ENCODE measurements at regions not wholly inside any gene's neighbourhood (a gene's known extent, or its start where the extent isn't known, plus 50 kb on each side); places are given as distances from the start of the nearest gene placed in this dataset.

GRCh38 chr2:142754182-142754581 lies 123.3 kb upstream of the KYNU start:
- Histone ChIP-seq H2AK5ac (ENCODE audit: low read depth, low read length) (no peak overlapping the region), H4K91ac (replicated peaks; ENCODE audit: insufficient read length, low read length) (no peak overlapping the region), H3K18ac (ENCODE audit: extremely low read depth, low read length) (no peak overlapping the region), H3K4me1 (replicated peaks in 1 of 4; ENCODE audit: control insufficient read depth in 3 of 4, insufficient read depth in 4 of 4, low read length in 3 of 4) (no peaks in the 10 kb centered on the region), H3K4me3 (ENCODE audit: extremely low read depth in 1 of 4, insufficient read depth in 2 of 4, low read depth in 3 of 4, low read length in 4 of 4) (no peak overlapping the region), H2BK20ac (ENCODE audit: low read length) (no peak overlapping the region), H4K20me1 (replicated peaks in 1 of 2; ENCODE audit: control insufficient read depth in 1 of 2, insufficient read depth in 2 of 2, low read length in 2 of 2) (no peaks in the 10 kb centered on the region), H3K4ac (replicated peaks; ENCODE audit: insufficient read length, low read depth, low read length) (no peak overlapping the region), H2AFZ (ENCODE audit: low read length) (no peak overlapping the region), H3K23ac (ENCODE audit: insufficient read length) (no peak overlapping the region), H3K27me3 (replicated peaks in 1 of 4; ENCODE audit: control insufficient read depth in 3 of 4, extremely low read depth in 1 of 4, insufficient read depth in 3 of 4, low read length in 3 of 4) (no peaks in the 10 kb centered on the region), H3K9me3 (ENCODE audit: insufficient read depth in 2 of 2, low read depth in 1 of 2, low read length in 1 of 2) (no peaks in the 10 kb centered on the region), H3K79me1 (ENCODE audit: low read depth, low read length) (no peaks in the 10 kb centered on the region), H3K36me3 (ENCODE audit: control insufficient read depth in 2 of 4, insufficient read depth in 4 of 4, low read length in 3 of 4) (no peaks in the 10 kb centered on the region), H3K23me2 (ENCODE audit: low read depth, low read length) (no peaks in the 10 kb centered on the region), H2BK15ac (ENCODE audit: low read length) (no peak overlapping the region), H4K5ac (ENCODE audit: insufficient read length, low read depth, low read length) (no peak overlapping the region), H3K79me2 (ENCODE audit: control insufficient read depth in 1 of 2, insufficient read depth in 2 of 2, low read length in 2 of 2) (no peaks in the 10 kb centered on the region), H4K8ac (ENCODE audit: extremely low read depth, insufficient read depth, low read length) (no peak overlapping the region), H3K4me2 (ENCODE audit: insufficient read depth in 1 of 2, low read depth in 2 of 2, low read length in 2 of 2) (no peak overlapping the region), H2BK120ac (replicated peaks; ENCODE audit: low read depth, low read length) (no peak overlapping the region), H3K9ac (replicated peaks in 1 of 4; ENCODE audit: extremely low read depth in 1 of 4, low read depth in 3 of 4, low read length in 3 of 4) (no peak overlapping the region), H2BK12ac (ENCODE audit: low read depth, low read length) (no peak overlapping the region), H3K56ac (replicated peaks; ENCODE audit: insufficient read length, low read depth, low read length) (no peak overlapping the region), H3K27ac (ENCODE audit: low read depth, low read length) (no peak overlapping the region), H3K14ac (ENCODE audit: insufficient read length) (no peak overlapping the region), H2BK5ac (ENCODE audit: low read depth, low read length) (no peak overlapping the region)
- FAIRE-seq (no peak), DNase-seq (ENCODE audit: low read depth in 1 of 2, low spot score in 2 of 2) (no peak)
- no peak for TF ChIP-seq JUN (IDR thresholded peaks at IDR 0.05; ENCODE audit: low read depth, low read length)
- no peak for TF ChIP-seq RBBP5 (IDR thresholded peaks at IDR 0.05; ENCODE audit: borderline replicate concordance, low read depth, low read length)
- no peak for TF ChIP-seq RNF2 (IDR thresholded peaks at IDR 0.05; ENCODE audit: borderline replicate concordance, low read depth, low read length, missing control alignments, poor library complexity, severe bottlenecking)
- TF ChIP-seq SAP30 (IDR thresholded peaks at IDR 0.05; ENCODE audit: insufficient read depth, insufficient replicate concordance, low read length): no peak
- TF ChIP-seq GABPA (IDR thresholded peaks at IDR 0.05; ENCODE audit: borderline replicate concordance, insufficient read depth, low read length): no peak
- ChIA-PET CTCF (ENCODE audit: partially characterized antibody) (interaction anchor here (0.7 kb wide), 1 partner anchor 1359 kb away, joined by 3 read pairs; no protein-coding TSS in a partner anchor), POLR2A (ENCODE audit: partially characterized antibody) (no interaction called here)
- WGBS, 2 experiments (ENCODE audit: extremely low coverage in 1 of 2, insufficient coverage in 1 of 2, insufficient read length in 1 of 2, insufficient replicate concordance in 2 of 2, low coverage in 1 of 2, low lambda C conversion rate in 2 of 2, missing lambda C conversion rate in 1 of 2): 71% methylated on average over 1 of the region's 1 CpG; no CpG with 5 or more reads in 1 of the 2 experiments

Data from H1 (cell line).